Endothelial cell of umbilical vein (primary cell): ENCODE measurements at regions not wholly inside any gene's neighbourhood (a gene's known extent, or its start where the extent isn't known, plus 50 kb on each side); places are given as distances from the start of the nearest gene placed in this dataset.

ENCODE experiments used
- POLR2A ChIP-seq: IDR thresholded peaks from 2 replicates; pipeline ENCODE4 v1.6.1; 2012; ENCODE audit warnings: low read depth, mild to moderate bottlenecking, control low read depth, low read length
- TF ChIP-seq, protein P1 (sequence below): IDR thresholded peaks from 2 replicates; pipeline ENCODE4 v1.6.1; 2011; ENCODE audit not compliant: insufficient read depth, insufficient read length

DNA sequence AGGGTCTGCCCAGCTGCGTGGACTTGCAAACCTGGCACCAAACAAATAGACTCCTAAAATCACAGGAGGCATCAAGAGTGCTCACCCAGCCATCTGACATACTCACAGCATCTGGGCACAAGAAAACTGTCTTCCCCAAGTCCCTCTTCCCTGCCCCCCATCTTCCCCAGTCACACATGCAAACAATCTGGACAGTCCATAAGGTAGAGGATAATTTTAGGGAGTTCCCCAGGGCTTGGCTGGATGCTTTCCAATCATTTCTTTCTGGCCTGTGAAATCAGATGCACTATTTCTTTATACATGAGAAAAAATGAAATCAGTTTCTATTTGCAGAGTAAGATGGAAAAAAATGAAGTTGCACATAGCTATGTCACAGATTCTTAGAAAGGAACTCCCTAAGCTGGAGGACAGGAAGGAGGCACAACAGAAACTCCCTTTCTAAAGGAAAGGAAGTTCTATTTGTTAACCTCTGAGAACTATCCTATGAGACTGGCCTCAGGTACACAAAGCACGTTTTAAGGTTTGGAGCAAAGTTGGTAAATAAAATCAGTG, 342.3 kb downstream of the HNRNPD start:
- TF ChIP-seq, protein P1, sequence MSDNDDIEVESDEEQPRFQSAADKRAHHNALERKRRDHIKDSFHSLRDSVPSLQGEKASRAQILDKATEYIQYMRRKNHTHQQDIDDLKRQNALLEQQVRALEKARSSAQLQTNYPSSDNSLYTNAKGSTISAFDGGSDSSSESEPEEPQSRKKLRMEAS: no peak
- TF ChIP-seq POLR2A: no peak
